IMR-90 (cell line): ENCODE measurements at regions not wholly inside any gene's neighbourhood (a gene's known extent, or its start where the extent isn't known, plus 50 kb on each side); places are given as distances from the start of the nearest gene placed in this dataset.

Experiments used
- ATAC-seq: fragments of 200-7000 bp; cut with Tn5 transposase; 2 replicates; pipeline ENCODE4 v1.9.1; 2020; ENCODE audit warnings: low read depth, mild to moderate bottlenecking, moderate library complexity
- BruUV-seq: library from RNA; stranded (reverse); fragments of 400-500 nt; replicated peaks from 2 replicates; lab custom pipeline; 2021; lab: Mats Ljungman, UMichigan
- CTCF ChIA-PET: fragments of 300-600 bp; formaldehyde crosslinking; extraction: SDS; loops from one replicate; lab custom pipeline; 2021; ENCODE audit warnings: antibody characterized with exemption; lab: Yijun Ruan, JAX
- POLR2A ChIA-PET: fragments of 300-600 bp; sonication (Branson Sonifier 250); formaldehyde crosslinking; loops from one replicate; lab custom pipeline; 2022; ENCODE audit warnings: antibody characterized with exemption; ENCODE audit not compliant: unreplicated experiment; lab: Charles Lee
- DNase-seq: peaks from one replicate; pipeline ENCODE4 v3.0.0; 2013
- H2AFZ ChIP-seq: replicated peaks from 2 replicates; pipeline ENCODE3; 2013; ENCODE audit warnings: low read length, mild to moderate bottlenecking; ENCODE audit not compliant: poor library complexity
- H2AK5ac ChIP-seq: 2 replicates; pipeline ENCODE4 v1.6.1; 2013; ENCODE audit warnings: low read depth, low read length, inconsistent platforms
- H2AK9ac ChIP-seq: replicated peaks from 2 replicates; pipeline ENCODE3; 2013; ENCODE audit warnings: mild to moderate bottlenecking, low read depth, low read length, moderate library complexity; ENCODE audit not compliant: poor library complexity
- H2BK120ac ChIP-seq: 2 replicates; pipeline ENCODE4 v1.6.1; 2013; ENCODE audit warnings: low read depth, low read length, inconsistent platforms
- H2BK15ac ChIP-seq: 3 replicates; pipeline ENCODE4 v1.6.1; 2013; ENCODE audit warnings: low read depth, low read length, inconsistent platforms
- H2BK20ac ChIP-seq: 2 replicates; pipeline ENCODE4 v1.6.1; 2013; ENCODE audit warnings: low read depth, mild to moderate bottlenecking, inconsistent platforms, low read length, moderate library complexity
- H2BK5ac ChIP-seq: 2 replicates; pipeline ENCODE4 v1.6.1; 2013; ENCODE audit warnings: mild to moderate bottlenecking, low read depth, low read length, inconsistent platforms; ENCODE audit not compliant: poor library complexity, severe bottlenecking
- H3K14ac ChIP-seq: replicated peaks from 2 replicates; pipeline ENCODE4 v1.6.1; 2013; ENCODE audit warnings: low read depth, low read length, inconsistent platforms
- H3K18ac ChIP-seq: 2 replicates; pipeline ENCODE4 v1.6.1; 2013; ENCODE audit warnings: low read depth, low read length, control low read depth
- H3K23ac ChIP-seq: 2 replicates; pipeline ENCODE4 v1.6.1; 2013; ENCODE audit warnings: low read depth, low read length, inconsistent platforms
- H3K27ac ChIP-seq: 2 replicates; pipeline ENCODE4 v1.5.1; 2013; ENCODE audit warnings: mild to moderate bottlenecking, control low read depth, low read length; ENCODE audit not compliant: insufficient read depth
- H3K27me3 ChIP-seq: 2 replicates; pipeline ENCODE4 v1.6.1; 2013; ENCODE audit warnings: low read length; ENCODE audit not compliant: control insufficient read depth, insufficient read depth
- H3K36me3 ChIP-seq: 2 replicates; pipeline ENCODE4 v1.6.1; 2013; ENCODE audit warnings: low read length, mixed read lengths; ENCODE audit not compliant: control insufficient read depth, insufficient read depth
- H3K4ac ChIP-seq: 2 replicates; pipeline ENCODE4 v1.6.1; 2013; ENCODE audit warnings: low read depth, low read length, inconsistent platforms
- H3K4me1 ChIP-seq: 2 replicates; pipeline ENCODE4 v1.6.1; 2013; ENCODE audit warnings: low read length, mixed read lengths; ENCODE audit not compliant: control insufficient read depth, insufficient read depth
- H3K4me2 ChIP-seq: 2 replicates; pipeline ENCODE4 v1.6.1; 2013; ENCODE audit warnings: low read depth, mild to moderate bottlenecking, control low read depth, low read length, moderate library complexity
- H3K4me3 ChIP-seq: 2 replicates; pipeline ENCODE4 v1.5.1; 2013; ENCODE audit warnings: low read depth, mild to moderate bottlenecking, control low read depth, low read length, moderate library complexity; ENCODE audit not compliant: insufficient read depth
- H3K56ac ChIP-seq: 2 replicates; pipeline ENCODE4 v1.6.1; 2013; ENCODE audit warnings: low read length, inconsistent platforms; ENCODE audit not compliant: insufficient read depth; ENCODE audit errors: extremely low read depth
- H3K79me1 ChIP-seq, 2 experiments: 2 replicates each; pipeline ENCODE4 v1.6.1; 2013; ENCODE audit warnings: low read length in 2 of 2, inconsistent platforms in 1 of 2, low read depth in 1 of 2
- H3K9ac ChIP-seq: 2 replicates; pipeline ENCODE4 v1.6.1; 2013; ENCODE audit warnings: low read depth, low read length, control low read depth
- H3K9me1 ChIP-seq: 2 replicates; pipeline ENCODE4 v1.6.1; 2013; ENCODE audit warnings: low read length, inconsistent platforms; ENCODE audit not compliant: insufficient read depth
- H3K9me3 ChIP-seq: 2 replicates; pipeline ENCODE4 v1.6.1; 2013; ENCODE audit warnings: low read length; ENCODE audit not compliant: control insufficient read depth, insufficient read depth
- H4K20me1 ChIP-seq: 2 replicates; pipeline ENCODE4 v1.6.1; 2013; ENCODE audit warnings: low read length, inconsistent platforms; ENCODE audit not compliant: insufficient read depth
- H4K5ac ChIP-seq: 2 replicates; pipeline ENCODE4 v1.6.1; 2013; ENCODE audit warnings: mild to moderate bottlenecking, low read depth, low read length, control low read depth
- H4K8ac ChIP-seq, 2 experiments: 2 replicates each; pipeline ENCODE4 v1.6.1; 2013; ENCODE audit warnings: low read depth in 2 of 2, low read length in 2 of 2, control low read depth in 1 of 2, inconsistent platforms in 1 of 2
- H4K91ac ChIP-seq: 2 replicates; pipeline ENCODE4 v1.6.1; 2013; ENCODE audit warnings: low read depth, low read length, inconsistent platforms; ENCODE audit not compliant: insufficient read depth
- BHLHE40 ChIP-seq: fragments of 150-350 bp; IDR thresholded peaks from 2 replicates; pipeline ENCODE4 v1.6.1; 2016; ENCODE audit warnings: mild to moderate bottlenecking, low read depth, low read length
- CEBPB ChIP-seq: IDR thresholded peaks from 2 replicates; pipeline ENCODE4 v1.6.1; 2012; ENCODE audit warnings: low read depth, low read length, improper control_type of control experiment
- CHD1 ChIP-seq: IDR thresholded peaks from 2 replicates; pipeline ENCODE4 v1.6.1; 2012; ENCODE audit warnings: low read depth, low read length, improper control_type of control experiment
- FOS ChIP-seq: fragments of 150-350 bp; IDR thresholded peaks from 2 replicates; pipeline ENCODE4 v1.6.1; 2016; ENCODE audit warnings: low read depth, low read length
- MAFK ChIP-seq: IDR thresholded peaks from 2 replicates; pipeline ENCODE4 v1.6.1; 2012; ENCODE audit warnings: low read depth, low read length, improper control_type of control experiment
- MAZ ChIP-seq: IDR thresholded peaks from 2 replicates; pipeline ENCODE4 v1.6.1; 2012; ENCODE audit warnings: low read depth, mild to moderate bottlenecking, low read length, improper control_type of control experiment, moderate library complexity, borderline replicate concordance
- MXI1 ChIP-seq: IDR thresholded peaks from 2 replicates; pipeline ENCODE4 v1.6.1; 2012; ENCODE audit warnings: low read depth, mild to moderate bottlenecking, low read length, moderate library complexity, borderline replicate concordance
- NFE2L2 ChIP-seq: fragments of 150-350 bp; IDR thresholded peaks from 2 replicates; pipeline ENCODE4 v1.6.1; 2016; ENCODE audit warnings: low read depth, mild to moderate bottlenecking, low read length
- POLR2A ChIP-seq: IDR thresholded peaks from 2 replicates; pipeline ENCODE4 v1.6.1; 2012; ENCODE audit warnings: mild to moderate bottlenecking, low read depth, low read length
- RAD21 ChIP-seq: IDR thresholded peaks from 2 replicates; pipeline ENCODE4 v1.6.1; 2012; ENCODE audit warnings: low read length, improper control_type of control experiment
- RCOR1 ChIP-seq: IDR thresholded peaks from 2 replicates; pipeline ENCODE4 v1.6.1; 2012; ENCODE audit warnings: mild to moderate bottlenecking, low read length, improper control_type of control experiment; ENCODE audit not compliant: insufficient replicate concordance
- RFX5 ChIP-seq: IDR thresholded peaks from 2 replicates; pipeline ENCODE4 v1.8.0; 2012; ENCODE audit warnings: low read depth, mild to moderate bottlenecking, low read length, moderate library complexity
- SMC3 ChIP-seq: fragments of 150-350 bp; IDR thresholded peaks from 2 replicates; pipeline ENCODE4 v1.6.1; 2016; ENCODE audit warnings: low read depth, mild to moderate bottlenecking, antibody characterized with exemption, low read length, moderate library complexity
- WGBS, 2 experiments: methylation state at CpG; one replicate each; pipeline versions ENCODE4 v1.1.5 to v1.1.7; 2013; ENCODE audit warnings: missing lambda C conversion rate in 2 of 2; ENCODE audit not compliant: insufficient read length in 1 of 2; ENCODE audit errors: extremely low coverage in 2 of 2; 5-methylcytosine and 5-hydroxymethylcytosine counted together
- dilution Hi-C: fragments of 300-500 bp; cut with HindIII; formaldehyde crosslinking; loops from one replicate; pipeline ENCODE4 v1.14.3; 2018; ENCODE audit warnings: low sequenced_read_pairs; ENCODE audit not compliant: unreplicated experiment
- in situ Hi-C: fragments of 300-500 bp; cut with MboI; formaldehyde crosslinking; loops from 3 replicates; pipeline ENCODE4 v1.14.3; 2019; ENCODE audit warnings: low sequenced_read_pairs, inconsistent platforms, mixed read lengths
- intact Hi-C: fragments of 100-400 bp; cut with micrococcal nuclease; formaldehyde crosslinking; loops from 2 replicates; pipeline ENCODE4 v1.10.0; 2022
- TF ChIP-seq, protein P1 (sequence below): fragments of 150-350 bp; IDR thresholded peaks from 2 replicates; pipeline ENCODE4 v1.6.1; 2016; ENCODE audit warnings: low read depth, mild to moderate bottlenecking, low read length, moderate library complexity, borderline replicate concordance
- TF ChIP-seq, protein P2 (sequence below): fragments of 150-350 bp; IDR thresholded peaks from 2 replicates; pipeline ENCODE4 v1.6.1; 2017; ENCODE audit warnings: mild to moderate bottlenecking, antibody characterized with exemption, low read length, low read depth
- TF ChIP-seq, protein P3 (sequence below): conservative IDR thresholded peaks from 2 replicates; pipeline ENCODE4 v1.5.1; 2012; ENCODE audit warnings: mild to moderate bottlenecking, low read depth, low read length, improper control_type of control experiment

DNA sequence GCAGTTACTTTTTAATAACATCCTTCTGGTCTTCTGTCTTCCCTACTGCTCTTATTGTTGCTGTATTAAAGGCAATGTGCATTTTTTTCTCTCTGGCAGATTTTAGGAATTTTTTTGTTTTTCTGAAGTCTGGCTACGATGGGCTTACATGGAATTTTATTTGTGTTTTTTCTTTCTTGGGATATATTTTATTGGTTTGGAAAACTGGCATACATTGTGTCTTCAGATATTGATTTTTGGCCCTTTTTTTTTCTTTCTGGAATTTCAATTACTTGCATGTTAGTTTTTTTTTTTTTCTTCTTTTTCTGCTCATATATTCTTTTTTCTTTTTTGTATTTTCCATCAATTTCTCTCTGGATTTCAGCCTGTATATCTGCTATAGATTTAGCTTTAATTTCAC lies 442.1 kb upstream of the TRIB2 start:
- no TSS peak for BruUV-seq

More for the DNA sequence above, 442.1 kb upstream of the TRIB2 start:
- Histone ChIP-seq H2BK5ac (no peak overlapping the region), H3K79me1 (no peaks in the 10 kb centered on the region), H3K27me3 (no peaks in the 10 kb centered on the region), H4K8ac (no peak overlapping the region), H2BK15ac (no peak overlapping the region), H3K4me2 (no peak overlapping the region), H3K14ac (no peak overlapping the region), H2AK5ac (no peak overlapping the region), H4K20me1 (no peaks in the 10 kb centered on the region), H2BK20ac (no peak overlapping the region), H3K27ac (no peak overlapping the region), H3K4me3 (no peak overlapping the region), H4K91ac (no peak overlapping the region), H2BK120ac (no peak overlapping the region), H2AK9ac (no peak overlapping the region), H3K9ac (no peak overlapping the region), H4K5ac (no peak overlapping the region), H2AFZ (no peak overlapping the region), H3K4ac (no peak overlapping the region), H3K4me1 (no peaks in the 10 kb centered on the region), H3K56ac (no peak overlapping the region), H3K23ac (no peak overlapping the region), H3K9me1 (no peaks in the 10 kb centered on the region), H3K18ac (no peak overlapping the region), H3K36me3 (no peaks in the 10 kb centered on the region), H3K9me3 (no peaks in the 10 kb centered on the region)
- in situ Hi-C loops (no loop called here), dilution Hi-C loops (no loop called here), intact Hi-C loops (no loop called here)
- POLR2A ChIA-PET, result no interaction called here
- CTCF ChIA-PET, result no interaction called here
- ATAC-seq (no peak), DNase-seq (no peak)
- no CpG with 5 or more reads among the region's 1 CpG for WGBS, 2 experiments
- no peak for TF ChIP-seq NFE2L2
- TF ChIP-seq, protein P1, sequence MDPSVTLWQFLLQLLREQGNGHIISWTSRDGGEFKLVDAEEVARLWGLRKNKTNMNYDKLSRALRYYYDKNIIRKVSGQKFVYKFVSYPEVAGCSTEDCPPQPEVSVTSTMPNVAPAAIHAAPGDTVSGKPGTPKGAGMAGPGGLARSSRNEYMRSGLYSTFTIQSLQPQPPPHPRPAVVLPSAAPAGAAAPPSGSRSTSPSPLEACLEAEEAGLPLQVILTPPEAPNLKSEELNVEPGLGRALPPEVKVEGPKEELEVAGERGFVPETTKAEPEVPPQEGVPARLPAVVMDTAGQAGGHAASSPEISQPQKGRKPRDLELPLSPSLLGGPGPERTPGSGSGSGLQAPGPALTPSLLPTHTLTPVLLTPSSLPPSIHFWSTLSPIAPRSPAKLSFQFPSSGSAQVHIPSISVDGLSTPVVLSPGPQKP, result no peak
- no peak for TF ChIP-seq BHLHE40
- TF ChIP-seq FOS, result no peak
- TF ChIP-seq CHD1, result no peak
- no peak for TF ChIP-seq RCOR1
- no peak for TF ChIP-seq MAFK
- no peak for TF ChIP-seq RFX5
- TF ChIP-seq RAD21, result no peak
- TF ChIP-seq CEBPB, result no peak
- TF ChIP-seq, protein P2, sequence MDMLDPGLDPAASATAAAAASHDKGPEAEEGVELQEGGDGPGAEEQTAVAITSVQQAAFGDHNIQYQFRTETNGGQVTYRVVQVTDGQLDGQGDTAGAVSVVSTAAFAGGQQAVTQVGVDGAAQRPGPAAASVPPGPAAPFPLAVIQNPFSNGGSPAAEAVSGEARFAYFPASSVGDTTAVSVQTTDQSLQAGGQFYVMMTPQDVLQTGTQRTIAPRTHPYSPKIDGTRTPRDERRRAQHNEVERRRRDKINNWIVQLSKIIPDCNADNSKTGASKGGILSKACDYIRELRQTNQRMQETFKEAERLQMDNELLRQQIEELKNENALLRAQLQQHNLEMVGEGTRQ, result no peak
- no peak for TF ChIP-seq SMC3
- TF ChIP-seq, protein P3, sequence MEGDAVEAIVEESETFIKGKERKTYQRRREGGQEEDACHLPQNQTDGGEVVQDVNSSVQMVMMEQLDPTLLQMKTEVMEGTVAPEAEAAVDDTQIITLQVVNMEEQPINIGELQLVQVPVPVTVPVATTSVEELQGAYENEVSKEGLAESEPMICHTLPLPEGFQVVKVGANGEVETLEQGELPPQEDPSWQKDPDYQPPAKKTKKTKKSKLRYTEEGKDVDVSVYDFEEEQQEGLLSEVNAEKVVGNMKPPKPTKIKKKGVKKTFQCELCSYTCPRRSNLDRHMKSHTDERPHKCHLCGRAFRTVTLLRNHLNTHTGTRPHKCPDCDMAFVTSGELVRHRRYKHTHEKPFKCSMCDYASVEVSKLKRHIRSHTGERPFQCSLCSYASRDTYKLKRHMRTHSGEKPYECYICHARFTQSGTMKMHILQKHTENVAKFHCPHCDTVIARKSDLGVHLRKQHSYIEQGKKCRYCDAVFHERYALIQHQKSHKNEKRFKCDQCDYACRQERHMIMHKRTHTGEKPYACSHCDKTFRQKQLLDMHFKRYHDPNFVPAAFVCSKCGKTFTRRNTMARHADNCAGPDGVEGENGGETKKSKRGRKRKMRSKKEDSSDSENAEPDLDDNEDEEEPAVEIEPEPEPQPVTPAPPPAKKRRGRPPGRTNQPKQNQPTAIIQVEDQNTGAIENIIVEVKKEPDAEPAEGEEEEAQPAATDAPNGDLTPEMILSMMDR, result no peak
- no peak for TF ChIP-seq POLR2A
- TF ChIP-seq MXI1, result no peak
- no peak for TF ChIP-seq MAZ
